Smooth muscle cell (in vitro differentiated cells): ENCODE measurements at regions not wholly inside any gene's neighbourhood (a gene's known extent, or its start where the extent isn't known, plus 50 kb on each side); places are given as distances from the start of the nearest gene placed in this dataset.

Experiments
- DNase-seq: peaks from one replicate; lab custom pipeline; 2025; ENCODE audit not compliant: unreplicated experiment; lab: John Stamatoyannopoulos, UW
- H2AFZ ChIP-seq: fragments of 200-600 bp; sonication (generic); 2 replicates; pipeline ENCODE4 v1.6.0; 2016; ENCODE audit warnings: antibody characterized with exemption, low read depth, mild to moderate bottlenecking
- H3F3A ChIP-seq: fragments of 200-600 bp; sonication (generic); 2 replicates; pipeline ENCODE4 v1.6.0; 2017; ENCODE audit warnings: antibody characterized with exemption, low read depth
- H3K27ac ChIP-seq: fragments of 200-600 bp; sonication (generic); 2 replicates; pipeline ENCODE4 v1.5.1; 2016; ENCODE audit warnings: low read depth, mild to moderate bottlenecking
- H3K27me3 ChIP-seq: fragments of 200-600 bp; sonication (generic); 2 replicates; pipeline ENCODE4 v1.6.1; 2016; ENCODE audit warnings: low read depth, mild to moderate bottlenecking
- H3K36me3 ChIP-seq: fragments of 200-600 bp; sonication (generic); 2 replicates; pipeline ENCODE4 v1.5.1; 2016; ENCODE audit warnings: low read depth
- H3K4me1 ChIP-seq: fragments of 200-600 bp; sonication (generic); 2 replicates; pipeline ENCODE4 v1.5.1; 2016; ENCODE audit warnings: low read depth
- H3K4me2 ChIP-seq: fragments of 200-600 bp; sonication (generic); 2 replicates; pipeline ENCODE4 v1.6.0; 2016; ENCODE audit warnings: mild to moderate bottlenecking
- H3K4me3 ChIP-seq: fragments of 200-600 bp; sonication (generic); 2 replicates; pipeline ENCODE4 v1.5.1; 2016; ENCODE audit warnings: mild to moderate bottlenecking
- H3K79me2 ChIP-seq: fragments of 200-600 bp; sonication (generic); 2 replicates; pipeline ENCODE4 v1.6.0; 2016; ENCODE audit warnings: low read depth, mild to moderate bottlenecking
- H3K9ac ChIP-seq: fragments of 200-600 bp; sonication (generic); 2 replicates; pipeline ENCODE4 v1.6.0; 2016; ENCODE audit warnings: low read depth
- H3K9me3 ChIP-seq: fragments of 200-600 bp; sonication (generic); replicated peaks from 2 replicates; pipeline ENCODE4 v1.5.1; 2016; ENCODE audit warnings: low read depth
- H4K20me1 ChIP-seq: fragments of 200-600 bp; sonication (generic); 2 replicates; pipeline ENCODE4 v1.6.0; 2016; ENCODE audit warnings: low read depth
- WGBS: methylation state at CpG from one replicate; pipeline ENCODE4 v1.1.7; 2016; ENCODE audit warnings: low lambda C conversion rate; 5-methylcytosine and 5-hydroxymethylcytosine counted together
- TF ChIP-seq, protein P1 (sequence below): fragments of 200-600 bp; sonication (generic); IDR thresholded peaks from 2 replicates; pipeline ENCODE4 v1.5.1; 2017; ENCODE audit warnings: borderline replicate concordance, mild to moderate bottlenecking, antibody characterized with exemption; ENCODE audit not compliant: insufficient read depth, poor library complexity, severe bottlenecking

DNA sequence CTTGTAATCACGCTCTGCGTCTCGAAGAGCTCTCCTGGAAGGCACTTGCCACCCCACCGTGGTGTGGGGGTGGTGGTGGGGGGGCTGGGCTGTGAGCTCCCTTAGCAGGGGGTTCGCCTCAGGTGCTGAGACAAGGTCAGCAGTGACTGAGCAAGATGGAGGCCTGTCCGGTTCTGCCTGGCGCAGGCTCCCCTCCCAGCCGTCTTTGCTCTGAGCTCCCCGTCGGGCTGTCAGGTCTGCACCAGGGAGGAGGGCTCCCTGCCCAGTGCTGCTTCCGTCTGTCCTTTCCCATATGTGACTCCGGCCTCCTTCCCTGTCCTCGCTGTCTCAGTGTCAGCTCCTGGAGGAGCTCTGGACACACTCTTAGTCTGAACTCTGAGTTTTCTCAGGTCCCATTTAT lies 80.0 kb downstream of the PLXNA1 start:
- Histone ChIP-seq H3K9me3 (no peaks in the 10 kb centered on the region), H3F3A (no peaks in the 10 kb centered on the region), H3K36me3 (no peaks in the 10 kb centered on the region), H2AFZ (no peak overlapping the region), H3K27me3 (no peaks in the 10 kb centered on the region), H3K79me2 (no peaks in the 10 kb centered on the region), H3K9ac (no peak overlapping the region), H4K20me1 (no peaks in the 10 kb centered on the region), H3K4me1 (peaks cover 5% of the 10 kb centered on the region), H3K4me2 (no peak overlapping the region), H3K4me3 (no peak overlapping the region), H3K27ac (no peak overlapping the region)
- no peak for DNase-seq
- WGBS, result 89% methylated on average over 10 of the region's 13 CpGs
- TF ChIP-seq, protein P1, sequence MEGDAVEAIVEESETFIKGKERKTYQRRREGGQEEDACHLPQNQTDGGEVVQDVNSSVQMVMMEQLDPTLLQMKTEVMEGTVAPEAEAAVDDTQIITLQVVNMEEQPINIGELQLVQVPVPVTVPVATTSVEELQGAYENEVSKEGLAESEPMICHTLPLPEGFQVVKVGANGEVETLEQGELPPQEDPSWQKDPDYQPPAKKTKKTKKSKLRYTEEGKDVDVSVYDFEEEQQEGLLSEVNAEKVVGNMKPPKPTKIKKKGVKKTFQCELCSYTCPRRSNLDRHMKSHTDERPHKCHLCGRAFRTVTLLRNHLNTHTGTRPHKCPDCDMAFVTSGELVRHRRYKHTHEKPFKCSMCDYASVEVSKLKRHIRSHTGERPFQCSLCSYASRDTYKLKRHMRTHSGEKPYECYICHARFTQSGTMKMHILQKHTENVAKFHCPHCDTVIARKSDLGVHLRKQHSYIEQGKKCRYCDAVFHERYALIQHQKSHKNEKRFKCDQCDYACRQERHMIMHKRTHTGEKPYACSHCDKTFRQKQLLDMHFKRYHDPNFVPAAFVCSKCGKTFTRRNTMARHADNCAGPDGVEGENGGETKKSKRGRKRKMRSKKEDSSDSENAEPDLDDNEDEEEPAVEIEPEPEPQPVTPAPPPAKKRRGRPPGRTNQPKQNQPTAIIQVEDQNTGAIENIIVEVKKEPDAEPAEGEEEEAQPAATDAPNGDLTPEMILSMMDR, result no peak

DNA sequence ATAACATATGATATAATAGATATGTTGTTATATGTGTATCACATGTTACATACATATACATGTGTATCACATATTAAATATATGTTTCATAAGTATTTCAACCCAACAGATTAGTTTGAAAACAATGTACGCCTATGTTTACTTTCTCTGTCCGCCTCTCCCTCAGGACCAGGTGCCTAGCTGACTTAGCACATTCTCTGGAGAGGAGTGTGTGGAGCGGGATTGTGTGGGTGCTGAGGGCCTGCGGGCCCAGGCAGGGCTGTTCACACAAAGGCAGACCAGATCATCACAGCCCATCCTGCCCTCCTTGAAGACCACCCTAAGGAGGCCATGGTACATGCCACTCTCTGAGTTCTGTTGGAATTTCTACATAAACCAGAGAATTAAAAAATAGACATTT lies 81.0 kb downstream of the PLXNA1 start:
- H3K36me3 ChIP-seq, result no peaks in the 10 kb centered on the region
- no peaks in the 10 kb centered on the region for H4K20me1 ChIP-seq
- H3K4me3 ChIP-seq, result no peak overlapping the region
- H3K27ac ChIP-seq, result no peak overlapping the region
- H2AFZ ChIP-seq, result no peak overlapping the region
- no peak for DNase-seq
- WGBS, result 93% methylated on average over 4 of the region's 4 CpGs
- no peaks in the 10 kb centered on the region for H3K27me3 ChIP-seq
- no peak overlapping the region for H3K4me2 ChIP-seq
- TF ChIP-seq, protein P1, result no peak
- H3K79me2 ChIP-seq, result no peaks in the 10 kb centered on the region
- no peaks in the 10 kb centered on the region for H3F3A ChIP-seq
- no peak overlapping the region for H3K9ac ChIP-seq
- no peaks in the 10 kb centered on the region for H3K9me3 ChIP-seq
- peaks cover 5% of the 10 kb centered on the region for H3K4me1 ChIP-seq

DNA sequence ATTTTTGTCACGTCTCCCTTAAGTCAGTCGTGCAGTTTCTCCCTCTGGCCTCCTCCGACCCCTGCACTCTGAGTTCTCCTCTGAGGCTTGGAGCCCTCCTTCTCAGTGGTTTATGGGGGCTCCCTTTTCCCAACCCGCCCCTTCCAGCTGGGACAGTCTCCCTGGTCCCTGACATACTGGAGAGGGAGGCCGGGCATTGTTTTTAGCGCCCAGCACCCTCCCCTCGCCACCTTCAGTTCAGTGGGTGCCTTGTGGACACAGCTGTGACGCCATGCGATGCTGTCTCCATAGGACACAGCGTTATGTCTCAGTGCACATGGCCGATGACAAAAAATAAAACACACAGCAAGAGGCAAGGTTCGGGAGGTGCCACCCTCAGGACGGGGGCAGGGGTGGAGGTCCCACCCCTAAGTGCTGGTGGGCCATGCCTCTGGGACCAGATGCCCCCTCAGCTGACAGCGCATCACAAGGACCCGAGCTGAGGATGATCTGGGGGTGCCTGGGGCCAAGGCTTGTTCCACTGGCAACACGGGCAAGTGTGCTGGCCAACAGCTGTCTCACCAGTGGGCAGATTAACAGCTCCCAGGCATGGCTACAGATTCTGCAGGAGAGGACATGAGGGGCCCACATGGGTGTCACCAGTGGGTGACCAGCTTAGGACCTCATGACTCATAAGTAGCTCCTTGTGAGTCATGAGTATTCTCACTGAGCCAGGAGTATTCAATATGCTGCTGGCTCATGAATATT lies 81.6 kb downstream of the PLXNA1 start:
- Histone ChIP-seq H3K9me3 (no peaks in the 10 kb centered on the region), H3K4me3 (no peak overlapping the region), H3K79me2 (no peaks in the 10 kb centered on the region), H4K20me1 (no peaks in the 10 kb centered on the region), H3F3A (no peaks in the 10 kb centered on the region), H3K9ac (no peak overlapping the region), H3K4me1 (peaks cover 5% of the 10 kb centered on the region), H3K4me2 (no peak overlapping the region), H3K27me3 (no peaks in the 10 kb centered on the region), H2AFZ (no peak overlapping the region), H3K36me3 (no peaks in the 10 kb centered on the region), H3K27ac (no peak overlapping the region)
- DNase-seq, result no peak
- TF ChIP-seq, protein P1, result no peak
- WGBS, result 90% methylated on average over 15 of the region's 16 CpGs

DNA sequence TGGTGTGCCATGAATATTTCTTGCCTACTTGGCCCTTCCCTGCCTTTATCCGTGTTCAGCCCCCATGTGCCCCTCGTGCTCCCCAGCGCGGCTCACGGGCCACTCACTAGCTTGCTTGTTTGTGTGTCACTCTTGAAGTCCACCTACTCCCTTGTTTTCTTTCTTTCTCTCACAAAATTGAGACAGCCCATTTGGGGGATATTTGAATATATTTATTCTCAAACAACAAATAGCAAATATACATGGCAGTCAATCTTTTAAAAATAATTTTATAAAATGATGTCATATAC lies 82.2 kb downstream of the PLXNA1 start:
- no peak overlapping the region for H3K27ac ChIP-seq
- no peaks in the 10 kb centered on the region for H4K20me1 ChIP-seq
- H2AFZ ChIP-seq, result no peak overlapping the region
- no peaks in the 10 kb centered on the region for H3K79me2 ChIP-seq
- TF ChIP-seq, protein P1, result no peak
- peak overlapping the region; percentile 59 for H3K4me2 ChIP-seq
- no peaks in the 10 kb centered on the region for H3K27me3 ChIP-seq
- H3K9ac ChIP-seq, result no peak overlapping the region
- no peak overlapping the region for H3K4me3 ChIP-seq
- H3F3A ChIP-seq, result no peaks in the 10 kb centered on the region
- WGBS, result 82% methylated on average over 5 of the region's 5 CpGs
- no peak for DNase-seq
- no peaks in the 10 kb centered on the region for H3K9me3 ChIP-seq
- peaks cover 5% of the 10 kb centered on the region for H3K4me1 ChIP-seq
- no peaks in the 10 kb centered on the region for H3K36me3 ChIP-seq
